ENCODE measurements at regions not wholly inside any gene's neighbourhood (a gene's known extent, or its start where the extent isn't known, plus 50 kb on each side); places are given as distances from the start of the nearest gene placed in this dataset.
A peak's percentile ranks its signal among the peaks of the same experiment; 100 is the strongest.

- H3K4me1 ChIP-seq = peaks cover 45% of the 10 kb centered on the region
- H3K4me3 ChIP-seq = no peak overlapping the region
- FAIRE-seq (no peak), DNase-seq (ENCODE audit: low read depth in 1 of 2, low spot score in 1 of 2) (peak in 1 of 2 experiments; percentile 59), ATAC-seq (no peak)
- ChIA-PET CTCF (interaction anchor here (0.6 to 3.1 kb wide), 6 partner anchors 8 to 204 kb away, joined by 3 to 12 read pairs (median 4); no protein-coding TSS in a partner anchor), POLR2A (no interaction called here)
- peak overlapping the region; percentile 4; the same call in 1 of the 3 replicates for H3K4me2 ChIP-seq
- H3K9me3 ChIP-seq = peaks cover 5% of the 10 kb centered on the region; the same call in 1 of the 3 replicates
- TF ChIP-seq MAFK (IDR thresholded peaks at IDR 0.05; ENCODE audit: partially characterized antibody) (peak; percentile 15), ZC3H11A (IDR thresholded peaks at IDR 0.05) (no peak)
- WGBS (ENCODE audit: missing lambda C conversion rate) = 79% methylated on average over 5 of the region's 5 CpGs
- peak overlapping the region; percentile 36 to 90; a peak in 5 of 6 replicates for H3K27ac ChIP-seq
Measured at GRCh38 chr12:28026701-28027100, 54.2 kb upstream of the PTHLH start.

- Histone ChIP-seq H3K4me3 (no peak overlapping the region), H3K27ac (peak overlapping the region; percentile 12 to 90; a peak in 4 of 6 replicates), H3K4me2 (no peak overlapping the region), H3K9me3 (peaks cover 5% of the 10 kb centered on the region; the same call in 1 of the 3 replicates), H3K4me1 (peaks cover 41% of the 10 kb centered on the region)
- POLR2A ChIA-PET = no interaction called here
- ATAC-seq = no peak
- WGBS (ENCODE audit: missing lambda C conversion rate) = 82% methylated on average over 5 of the region's 5 CpGs
- TF ChIP-seq HES2 (IDR thresholded peaks at IDR 0.05) = no peak
- CTCF ChIA-PET = interaction anchor here (0.6 to 3.1 kb wide), 6 partner anchors 14 to 205 kb away, joined by 3 to 12 read pairs (median 4); no protein-coding TSS in a partner anchor
- no peak for DNase-seq (ENCODE audit: low read depth in 1 of 2, low spot score in 1 of 2)
- no peak for FAIRE-seq
Measured at GRCh38 chr12:28027328-28027727, 54.8 kb upstream of the PTHLH start.

- H3K9me3 ChIP-seq = 0 out of 3 replicates have a peak, but pooled peaks cover 5% of the 10 kb centered on the region
- ATAC-seq (no peak), DNase-seq (ENCODE audit: low read depth in 1 of 2, low spot score in 1 of 2) (no peak), FAIRE-seq (no peak)
- peaks cover 40% of the 10 kb centered on the region for H3K4me1 ChIP-seq
- CTCF ChIA-PET = interaction anchor here (0.6 to 1.4 kb wide), 4 partner anchors 14 to 145 kb away, joined by 3 to 4 read pairs (median 3); no protein-coding TSS in a partner anchor
- peak overlapping the region; percentile 41 to 90; a peak in 4 of 6 replicates for H3K27ac ChIP-seq
- no peak for TF ChIP-seq CBX8 (IDR thresholded peaks at IDR 0.05)
- TF ChIP-seq KDM5A (IDR thresholded peaks at IDR 0.05) = no peak
- no peak for TF ChIP-seq CHD4 (IDR thresholded peaks at IDR 0.05; ENCODE audit: borderline replicate concordance)
- TF ChIP-seq POLR2A (IDR thresholded peaks at IDR 0.05; ENCODE audit: low read length) = no peak
- TF ChIP-seq ZSCAN20 (CRISPR knock-in tag; IDR thresholded peaks at IDR 0.05) = no peak
- TF ChIP-seq ELK1 (IDR thresholded peaks at IDR 0.05; ENCODE audit: low read depth, low read length) = no peak
- TF ChIP-seq E2F6 (IDR thresholded peaks at IDR 0.05; ENCODE audit: borderline replicate concordance, low read depth) = no peak
- no peak for TF ChIP-seq MAZ (IDR thresholded peaks at IDR 0.05; ENCODE audit: borderline replicate concordance, low read depth, low read length)
- H3K4me3 ChIP-seq = no peak overlapping the region
- POLR2A ChIA-PET = no interaction called here
- no peak overlapping the region for H3K4me2 ChIP-seq
- WGBS (ENCODE audit: missing lambda C conversion rate) = 73% methylated on average over 11 of the region's 11 CpGs
Measured at GRCh38 chr12:28027947-28028724, 55.6 kb upstream of the PTHLH start.

- FAIRE-seq = no peak
- CTCF ChIA-PET = interaction anchor here (0.8 kb wide), 1 partner anchor 8 kb away, joined by 4 read pairs; no protein-coding TSS in a partner anchor
- 79% methylated on average over 4 of the region's 4 CpGs for WGBS (ENCODE audit: missing lambda C conversion rate)
- ATAC-seq = peak; percentile 26 to 32; a peak in 1 of 6 replicates
- peaks cover 40% of the 10 kb centered on the region for H3K4me1 ChIP-seq
- no peak for DNase-seq (ENCODE audit: low read depth in 1 of 2, low spot score in 1 of 2)
- H3K4me3 ChIP-seq = no peak overlapping the region
- H3K4me2 ChIP-seq = peak overlapping the region; percentile 21; the same call in 2 of the 3 replicates
- POLR2A ChIA-PET = no interaction called here
- peak overlapping the region; percentile 69 to 81; a peak in 5 of 6 replicates for H3K27ac ChIP-seq
- no peaks in the 10 kb centered on the region for H3K9me3 ChIP-seq
- no peak for TF ChIP-seq REST (IDR thresholded peaks at IDR 0.05)
- TF ChIP-seq ZSCAN20 (CRISPR knock-in tag; IDR thresholded peaks at IDR 0.05) = no peak
- TF ChIP-seq CBX8 (IDR thresholded peaks at IDR 0.05) = no peak
- no peak for TF ChIP-seq JUN (IDR thresholded peaks at IDR 0.05)
- TF ChIP-seq PBX3 (IDR thresholded peaks at IDR 0.05) = no peak
- no peak for TF ChIP-seq RFX5 (IDR thresholded peaks at IDR 0.05)
- TF ChIP-seq BCL3 (IDR thresholded peaks at IDR 0.05) = no peak
- TF ChIP-seq NPAS2 (CRISPR knock-in tag; IDR thresholded peaks at IDR 0.05; ENCODE audit: borderline replicate concordance) = no peak
- no peak for TF ChIP-seq EHMT2 (IDR thresholded peaks at IDR 0.05; ENCODE audit: low read depth)
- no peak for TF ChIP-seq HEYL (CRISPR knock-in tag; IDR thresholded peaks at IDR 0.05)
- no peak for TF ChIP-seq POLR2A (IDR thresholded peaks at IDR 0.05; ENCODE audit: low read length)
Measured at GRCh38 chr12:28032811-28033537, 60.4 kb upstream of the PTHLH start.
